GM18868 (cell line): ENCODE measurements at regions not wholly inside any gene's neighbourhood (a gene's known extent, or its start where the extent isn't known, plus 50 kb on each side); places are given as distances from the start of the nearest gene placed in this dataset.
"Not testable (repeated sequence)": the region's sequence is repeated elsewhere in the genome, so short reads cannot be mapped to it uniquely, and the experiment has no call there.

Experiments used
- ATAC-seq: cut with Tn5 transposase; IDR thresholded peaks from one replicate; pipeline ENCODE4 v1.9.1; 2021; ENCODE audit warnings: mild to moderate bottlenecking, moderate library complexity; ENCODE audit not compliant: unreplicated experiment

DNA sequence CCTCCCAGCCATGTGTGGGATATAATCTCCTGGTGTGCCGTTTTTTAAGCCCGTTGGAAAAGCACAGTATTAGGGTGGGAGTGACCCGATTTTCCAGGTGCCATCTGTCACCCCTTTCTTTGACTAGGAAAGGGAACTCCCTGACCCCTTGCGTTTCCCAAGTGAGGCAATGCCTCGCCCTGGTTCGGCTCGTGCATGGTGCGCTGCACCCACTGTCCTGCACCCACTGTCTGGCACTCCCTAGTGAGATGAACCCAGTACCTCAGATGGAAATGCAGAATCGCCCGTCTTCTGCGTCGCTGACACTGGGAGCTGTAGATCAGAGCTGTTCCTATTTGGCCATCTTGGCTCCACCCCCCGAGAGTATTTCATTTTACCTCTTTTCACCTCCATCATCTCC, 1146.6 kb downstream of the BRINP3 start:
- ATAC-seq: not testable (repeated sequence)

DNA sequence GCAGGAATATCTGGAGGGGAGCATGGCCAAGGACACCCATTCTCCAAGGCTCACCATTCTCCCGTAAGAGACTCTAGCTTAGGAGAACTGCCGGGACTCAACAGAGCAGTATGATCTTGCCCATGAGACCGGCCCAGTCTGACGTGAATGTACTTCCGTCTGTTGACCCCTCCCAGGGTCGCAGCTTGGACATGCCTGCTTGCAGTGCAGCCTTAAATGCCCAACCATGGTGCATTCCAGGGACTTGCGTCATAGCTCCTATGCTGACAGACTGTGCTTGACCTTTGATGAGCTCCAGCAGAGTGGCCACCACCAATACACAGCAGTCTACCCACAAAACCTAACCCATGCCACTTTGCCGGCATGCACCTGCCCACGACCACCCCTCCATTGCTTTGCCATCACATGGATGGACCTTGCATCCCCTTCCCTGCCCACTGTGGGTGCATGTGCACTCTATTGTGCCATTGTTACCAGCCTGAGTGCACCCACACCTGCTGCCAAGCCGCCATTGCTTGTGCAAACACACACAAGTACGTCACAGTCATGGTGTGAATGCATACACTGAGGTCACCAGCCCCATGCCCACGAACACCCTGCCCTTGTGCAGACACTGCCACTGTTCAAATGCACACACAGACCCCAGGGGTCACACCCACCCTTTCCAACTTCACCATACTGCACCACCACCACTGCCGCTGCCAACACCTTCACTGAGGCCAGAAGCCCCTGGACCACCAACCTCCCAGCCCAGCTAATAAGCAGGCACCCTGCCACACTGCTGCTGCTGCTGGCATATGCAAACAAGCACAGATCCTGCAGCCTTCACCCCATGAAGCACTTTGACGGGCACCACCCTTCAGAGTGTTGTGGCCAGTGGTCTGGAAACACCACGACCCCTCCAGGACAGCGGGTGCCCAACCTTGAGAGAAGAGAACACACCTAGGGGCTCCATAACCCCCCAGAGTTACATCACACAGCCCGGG, 1141.3 kb downstream of the BRINP3 start:
- no peak for ATAC-seq

DNA sequence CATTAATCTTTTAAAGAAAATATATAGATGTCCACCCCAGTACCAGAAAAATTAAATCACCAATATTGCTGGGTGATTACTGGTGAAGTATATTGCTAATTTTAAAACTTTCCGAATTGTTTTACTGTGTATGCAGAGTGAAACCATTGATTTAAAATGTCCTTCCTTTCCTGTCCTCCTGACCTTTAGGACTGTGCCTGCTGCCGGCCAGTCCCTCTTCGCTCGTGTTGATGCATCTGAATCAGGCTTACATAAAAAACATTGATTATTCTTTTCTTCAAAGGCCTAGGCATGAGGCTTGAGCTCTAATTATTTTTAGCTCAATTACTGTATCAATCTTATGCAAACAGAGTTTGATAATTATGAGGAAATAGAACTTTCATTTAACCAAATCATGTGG, 1128.1 kb downstream of the BRINP3 start:
- ATAC-seq: no peak

DNA sequence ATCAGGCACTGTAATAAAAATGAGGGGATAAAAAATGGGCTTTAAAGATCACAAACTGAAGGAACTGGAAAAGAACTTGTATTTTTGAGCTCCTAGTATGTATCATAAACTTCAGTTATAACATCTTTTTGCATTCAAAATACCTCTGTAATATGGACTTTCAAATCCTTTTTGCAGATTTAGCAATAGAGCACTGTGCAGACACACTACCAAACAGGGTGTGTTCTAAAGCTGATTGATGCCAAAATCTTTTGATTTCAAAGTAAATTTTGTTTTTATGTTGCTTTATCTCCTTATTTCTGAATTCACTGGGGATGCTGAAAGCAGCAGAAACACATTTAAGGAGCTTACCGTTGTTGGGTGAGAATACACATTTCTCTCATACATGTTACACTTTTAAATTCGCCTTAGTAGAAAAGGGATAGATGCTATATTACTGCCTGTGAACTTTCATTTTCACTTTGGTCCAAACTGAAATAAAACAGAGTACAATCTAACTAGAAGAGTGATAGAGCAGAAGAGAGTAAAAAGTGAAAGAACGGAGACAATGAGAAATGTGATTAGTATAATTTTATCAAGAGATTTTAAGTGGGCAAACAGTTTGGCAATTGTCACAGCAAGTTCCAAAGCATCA, 1126.6 kb downstream of the BRINP3 start:
- peak; percentile 66 for ATAC-seq

DNA sequence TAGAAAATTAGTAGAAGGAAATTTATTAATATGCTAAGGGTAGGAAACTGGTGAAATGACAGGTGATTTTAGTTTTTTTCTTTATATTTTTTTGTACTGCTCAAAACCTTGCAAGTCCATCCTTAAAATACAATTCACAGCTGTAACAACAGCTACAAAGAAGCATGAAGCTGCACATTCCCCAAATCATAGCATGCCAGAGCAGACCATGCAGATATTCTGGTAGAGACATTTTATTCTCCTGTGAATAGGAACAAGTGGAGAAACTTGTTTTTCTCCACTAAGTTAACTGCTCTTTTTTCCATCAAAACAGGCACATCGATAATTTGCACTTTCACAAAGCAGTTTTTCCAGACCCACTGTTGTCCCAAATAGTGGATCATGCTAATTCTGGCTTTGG, 1125.7 kb downstream of the BRINP3 start:
- no peak for ATAC-seq

DNA sequence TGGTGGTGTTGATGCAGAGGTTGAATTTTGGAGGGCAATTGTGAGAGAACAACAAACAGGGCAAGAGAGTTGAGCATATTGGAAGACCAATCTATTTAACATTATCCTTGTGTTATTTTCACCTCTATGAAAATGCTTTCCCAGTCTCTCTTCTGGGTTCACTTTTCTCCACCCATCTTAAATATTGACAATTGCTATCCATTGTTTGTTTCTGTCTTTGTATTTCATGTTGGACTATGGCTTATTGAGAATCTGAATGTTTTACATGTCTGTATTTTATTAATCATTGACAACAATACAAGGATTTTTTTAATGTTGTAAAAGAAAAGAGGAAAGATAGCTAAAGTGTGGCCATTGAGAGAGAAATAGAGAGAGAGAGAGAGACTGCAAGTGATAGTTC, 1121.5 kb downstream of the BRINP3 start:
- no peak for ATAC-seq

DNA sequence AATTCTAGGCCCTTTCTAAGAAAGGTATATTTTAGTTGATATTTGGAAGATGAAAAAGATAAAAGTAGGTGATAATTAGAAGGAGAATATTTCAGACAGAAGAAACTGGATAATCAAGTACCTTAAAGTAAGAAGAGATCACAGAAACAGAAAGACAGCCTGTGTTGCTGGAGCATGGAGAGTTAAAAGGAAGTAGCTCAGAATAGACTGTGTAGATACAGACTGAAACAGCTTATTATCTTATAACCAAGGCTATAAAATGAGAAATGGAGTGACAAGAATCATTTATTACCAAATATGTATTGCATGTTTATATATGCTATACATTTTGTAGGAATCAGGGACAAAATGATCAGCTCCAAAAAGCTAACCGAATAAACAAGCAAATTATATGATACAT, 1120.3 kb downstream of the BRINP3 start:
- ATAC-seq: no peak

DNA sequence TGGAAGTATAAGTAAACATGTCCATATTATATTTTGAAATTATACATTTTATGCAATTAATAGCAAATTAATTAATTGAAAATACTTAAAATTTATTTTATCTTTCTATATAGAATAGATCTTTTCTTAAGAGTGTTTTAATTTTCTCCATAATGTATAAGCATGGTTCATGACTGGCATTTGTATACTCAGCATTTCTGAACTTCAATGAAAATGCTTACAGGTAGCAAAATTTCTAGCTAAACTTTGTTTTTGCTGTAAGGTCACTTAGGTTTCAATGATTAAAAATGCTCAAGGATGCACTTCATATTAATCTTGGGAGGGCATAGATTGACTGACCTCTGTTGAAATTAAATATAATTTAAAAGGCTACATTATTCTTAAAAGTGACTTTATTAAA, 1108.1 kb downstream of the BRINP3 start:
- no peak for ATAC-seq

DNA sequence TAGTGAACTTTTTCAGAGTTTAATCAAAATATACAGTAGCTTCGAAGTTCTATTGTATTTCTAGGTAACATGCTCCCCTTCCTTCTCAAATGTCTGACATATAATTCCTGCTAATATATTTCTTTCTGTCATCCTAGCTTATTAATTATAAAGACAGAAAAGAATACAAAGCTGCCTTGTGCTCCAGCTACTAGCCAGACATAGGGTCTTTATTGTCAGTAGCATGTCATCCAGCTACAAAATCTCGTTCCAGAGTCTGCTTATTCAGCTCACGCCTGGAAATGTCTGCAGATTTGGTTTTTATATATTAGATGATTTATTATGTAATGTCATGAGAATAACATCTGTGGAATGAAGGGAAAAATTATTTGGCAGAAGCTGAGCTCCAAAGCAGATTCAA, 1102.8 kb downstream of the BRINP3 start:
- no peak for ATAC-seq

DNA sequence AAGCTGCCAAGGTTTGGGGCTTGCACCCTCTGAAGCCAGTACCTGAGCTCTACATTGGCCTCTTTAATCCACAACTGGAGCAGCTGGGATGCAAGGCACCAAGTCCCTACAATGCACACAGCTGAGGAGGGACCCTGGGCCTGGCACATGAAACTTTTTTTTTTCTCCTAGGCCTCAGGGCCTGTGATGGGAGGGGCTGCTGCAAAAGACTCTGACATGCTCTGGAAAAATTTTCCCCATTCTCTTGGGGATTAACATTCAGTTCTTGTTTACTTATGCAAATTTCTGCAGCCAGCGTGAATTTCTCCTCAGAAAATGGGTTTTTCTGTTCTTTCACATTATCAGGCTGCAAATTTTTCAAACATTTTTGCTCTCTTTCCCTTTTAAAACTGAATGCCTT, 1072.2 kb downstream of the BRINP3 start:
- ATAC-seq: no peak

DNA sequence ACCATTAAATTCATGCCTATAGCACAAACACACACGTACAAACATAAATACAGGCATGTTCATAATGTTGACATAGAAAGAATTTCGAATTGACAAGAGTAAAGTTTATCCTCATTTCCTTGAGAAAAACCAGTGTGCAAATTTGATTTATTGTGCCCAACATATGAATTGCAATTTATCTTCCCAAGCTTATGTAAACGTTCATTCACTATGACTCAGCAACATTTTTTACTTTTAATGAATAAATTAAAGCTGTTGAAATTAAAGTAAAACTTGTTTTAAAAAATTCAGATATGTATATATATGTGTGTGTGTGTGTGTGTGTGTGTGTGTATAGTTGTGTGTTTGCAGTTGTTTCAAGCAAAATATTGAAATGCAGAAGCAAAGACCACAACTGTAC, 1067.9 kb downstream of the BRINP3 start:
- no peak for ATAC-seq

DNA sequence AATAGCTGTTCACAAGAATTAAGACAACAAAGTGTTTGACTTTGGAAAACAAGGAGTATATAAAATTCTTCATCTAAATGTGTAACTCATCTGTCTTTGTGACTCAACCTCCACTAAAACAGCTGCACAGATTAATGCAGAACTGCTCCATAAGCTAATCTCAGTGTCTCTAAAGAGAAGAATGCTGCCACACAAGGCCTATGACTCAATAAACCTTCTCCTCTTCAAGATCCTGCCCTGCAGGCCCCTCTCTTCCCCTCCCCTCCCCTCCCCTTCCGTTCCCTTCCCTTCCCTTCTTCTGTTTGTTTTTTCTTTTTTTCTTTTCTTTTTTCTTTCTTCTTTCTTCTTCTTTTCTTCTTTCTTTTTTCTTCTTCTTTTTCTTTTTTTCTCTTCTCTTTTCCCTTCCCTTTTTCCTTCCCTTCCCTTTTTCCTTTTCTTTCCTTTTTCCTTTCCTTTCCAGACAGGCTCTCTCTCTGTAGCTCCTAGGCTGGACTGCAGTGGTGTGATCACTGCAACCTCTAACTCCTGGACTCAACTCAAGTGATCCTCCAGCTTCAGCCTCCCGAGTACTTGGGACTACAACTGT, 1052.8 kb downstream of the BRINP3 start:
- no peak for ATAC-seq

DNA sequence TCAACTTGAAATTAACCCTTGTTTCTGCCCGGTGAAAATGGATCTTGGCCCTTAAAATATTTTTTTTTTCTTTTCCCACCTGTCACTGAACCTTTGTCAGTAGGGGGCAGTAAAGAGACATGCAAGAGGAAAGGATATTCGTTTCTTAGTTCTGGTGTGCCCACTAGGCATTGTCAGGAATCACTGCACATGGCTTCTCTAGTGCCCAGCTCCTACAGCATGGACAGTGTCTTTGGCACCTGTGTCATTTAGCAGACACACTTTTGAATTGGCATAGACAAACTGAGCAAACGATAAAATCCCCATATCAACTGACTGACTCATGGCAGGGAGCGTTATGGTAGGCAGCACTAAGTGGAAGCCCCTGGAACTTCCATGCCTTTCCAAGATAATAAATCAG, 1048.1 kb downstream of the BRINP3 start:
- peak; percentile 51 for ATAC-seq

DNA sequence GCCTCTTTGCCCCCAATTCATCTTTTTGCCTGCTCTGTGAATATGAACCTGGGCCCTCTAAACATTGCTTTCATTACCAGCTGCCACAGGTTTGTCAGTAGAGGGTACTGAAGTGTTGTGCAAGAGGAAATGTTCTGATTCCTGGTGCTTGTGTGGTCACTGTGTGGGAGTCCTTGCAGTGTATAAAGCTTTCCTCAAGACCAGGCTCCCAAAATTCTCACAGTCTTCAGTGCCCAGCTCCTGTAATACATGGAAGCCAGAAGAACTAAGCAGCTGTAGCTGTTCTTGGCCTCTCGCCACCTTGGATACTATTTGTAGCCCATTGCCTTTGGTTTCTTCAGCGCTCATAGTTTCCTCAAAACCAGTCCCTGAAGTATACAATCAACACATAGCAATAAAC, 1046.2 kb downstream of the BRINP3 start:
- ATAC-seq: no peak

DNA sequence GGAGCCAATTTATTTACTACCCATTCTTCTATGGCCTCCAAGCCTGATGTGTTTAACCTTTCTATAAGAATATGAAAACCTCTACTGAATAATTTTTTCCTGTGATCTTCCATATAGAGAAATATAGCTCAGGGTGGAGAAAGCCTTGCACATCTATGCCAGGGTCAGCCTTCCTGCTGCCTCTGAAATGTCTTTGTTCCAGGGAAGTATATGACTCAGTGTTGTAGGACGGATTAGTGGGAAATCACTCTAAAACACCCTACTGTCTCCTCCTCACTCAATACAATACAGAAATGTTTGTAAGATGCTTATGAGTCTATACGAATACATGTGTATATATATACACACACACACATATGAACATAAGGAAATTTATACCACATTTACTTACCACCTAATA, 1044.9 kb downstream of the BRINP3 start:
- ATAC-seq: no peak

DNA sequence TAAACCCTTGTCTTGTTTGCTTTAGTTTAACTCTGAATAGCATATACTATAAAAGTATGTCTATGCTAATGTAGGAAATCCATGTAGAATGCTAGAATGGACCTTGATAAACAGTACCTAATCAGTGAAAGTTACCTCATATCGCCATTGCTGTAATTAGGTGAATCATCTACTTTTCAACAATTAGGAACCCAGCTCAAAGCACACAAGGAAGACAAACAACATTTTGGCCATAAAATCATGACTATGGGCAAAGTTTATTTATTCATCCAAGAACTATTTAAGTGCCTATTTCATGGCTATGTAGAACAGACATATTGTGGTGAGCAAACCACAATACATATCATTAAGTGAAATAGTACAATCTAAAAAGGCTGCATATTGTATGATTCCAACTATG, 1043.2 kb downstream of the BRINP3 start:
- ATAC-seq: no peak

DNA sequence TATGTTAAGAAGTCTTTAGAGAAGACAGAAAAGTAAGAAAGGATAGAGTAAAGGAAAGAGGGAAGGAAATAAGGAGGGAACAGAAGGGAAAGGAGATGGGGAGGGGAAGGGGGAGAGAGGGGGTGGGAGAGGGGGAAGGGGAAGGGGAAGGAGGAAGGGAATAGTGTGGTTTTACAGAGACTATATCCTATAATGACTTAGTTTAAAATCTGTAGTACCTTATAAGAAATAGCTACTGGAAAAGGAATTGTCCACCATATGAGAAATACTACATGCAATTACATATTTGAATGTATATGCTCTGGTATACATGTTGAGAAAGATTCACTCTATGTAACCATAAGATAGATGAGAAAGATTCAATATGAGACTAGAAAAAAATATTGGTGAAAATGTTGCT, 1042.3 kb downstream of the BRINP3 start:
- no peak for ATAC-seq

DNA sequence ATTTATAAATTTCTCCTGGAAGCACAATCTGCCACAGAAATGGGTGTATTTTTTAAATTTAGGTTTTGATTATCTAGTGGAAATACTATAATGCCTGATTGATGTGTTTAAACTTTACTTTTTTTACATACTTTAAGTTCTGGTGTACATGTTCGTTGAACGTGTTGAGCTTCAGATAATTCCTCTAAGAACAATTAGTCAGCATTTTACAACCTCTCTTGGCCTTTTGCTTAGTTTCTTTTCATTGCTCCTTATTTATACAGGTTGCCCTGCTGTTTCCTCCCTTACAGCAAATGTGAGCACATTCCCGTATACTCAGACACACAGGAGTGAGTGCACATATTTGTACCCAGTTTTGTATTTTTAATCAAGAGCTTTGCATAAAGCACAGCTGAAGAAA, 1038.9 kb downstream of the BRINP3 start:
- no peak for ATAC-seq

DNA sequence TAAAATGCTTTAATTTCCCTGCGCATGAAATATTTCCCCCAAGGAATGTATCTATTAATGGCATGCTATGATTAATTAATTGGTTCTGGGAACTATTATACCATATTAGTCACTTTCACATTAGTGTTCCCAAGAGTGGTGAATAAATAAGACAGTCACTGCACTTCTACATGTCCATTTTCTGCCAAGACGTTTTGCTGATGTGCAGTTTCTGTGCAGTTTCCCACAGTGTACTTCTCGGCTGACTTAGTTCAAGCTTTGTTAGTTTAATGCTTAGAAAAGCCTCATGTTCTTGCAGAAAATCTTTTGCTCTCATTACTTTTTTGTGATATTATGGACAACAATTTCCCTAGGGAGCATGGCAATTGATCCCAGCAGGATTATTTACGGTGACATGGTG, 1014.5 kb downstream of the BRINP3 start:
- no peak for ATAC-seq

DNA sequence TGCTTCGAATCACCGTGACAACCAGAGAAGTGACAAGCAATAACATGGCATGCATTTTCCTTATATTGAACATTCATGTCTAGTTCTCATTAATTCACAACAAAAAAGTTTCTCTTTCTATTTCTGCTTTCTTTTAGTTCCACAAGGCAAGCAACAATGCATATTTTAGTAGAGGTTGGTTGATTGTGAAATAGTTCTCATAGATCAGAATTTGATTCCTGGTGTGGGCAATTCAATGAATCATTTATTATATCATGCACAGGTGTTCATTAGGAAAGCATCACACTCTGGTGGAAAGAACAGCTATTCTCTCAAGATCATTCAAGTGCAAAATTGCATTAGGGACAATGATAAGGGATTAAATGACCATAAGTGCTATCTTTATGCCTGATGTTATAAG, 980.9 kb downstream of the BRINP3 start:
- no peak for ATAC-seq

DNA sequence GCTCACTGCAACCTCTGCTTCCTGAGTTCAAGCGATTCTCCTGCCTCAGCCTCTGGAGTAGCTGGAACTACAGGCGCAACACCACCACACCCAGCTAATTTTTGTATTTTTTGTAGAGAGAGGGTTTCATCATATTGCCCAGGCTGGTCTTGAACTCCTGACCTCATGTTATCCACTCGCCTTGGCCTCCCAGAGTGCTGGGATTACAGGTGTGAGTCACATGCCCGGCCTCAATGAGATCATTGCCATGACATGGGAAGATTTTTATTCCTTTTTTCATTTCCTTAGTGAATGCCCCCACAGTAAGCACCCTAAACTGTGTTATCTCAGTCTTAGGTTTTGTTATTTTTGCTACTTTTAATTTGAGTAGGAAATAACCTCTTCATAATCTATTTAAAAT, 977.9 kb downstream of the BRINP3 start:
- no peak for ATAC-seq

DNA sequence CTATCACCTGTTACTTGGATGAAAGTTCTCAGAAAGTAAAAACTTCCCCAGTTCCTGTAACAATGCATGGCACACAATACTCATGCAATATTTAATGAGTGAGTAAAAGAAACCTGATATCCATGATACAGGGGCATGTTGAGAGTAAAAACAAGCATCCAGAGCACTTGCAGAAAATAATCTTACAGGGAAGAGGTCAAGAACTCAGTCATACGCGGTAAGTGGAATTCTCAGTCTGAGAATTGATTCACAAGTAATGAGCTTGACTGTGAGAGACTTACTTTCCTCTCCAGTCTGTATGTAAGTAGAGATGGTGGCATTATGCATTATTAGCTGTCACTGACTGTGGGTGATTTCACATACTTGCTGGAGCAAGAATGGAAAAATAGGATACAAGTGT, 976.9 kb downstream of the BRINP3 start:
- ATAC-seq: no peak
